ENCODE measurements at regions not wholly inside any gene's neighbourhood (a gene's known extent, or its start where the extent isn't known, plus 50 kb on each side); places are given as distances from the start of the nearest gene placed in this dataset.

DNA sequence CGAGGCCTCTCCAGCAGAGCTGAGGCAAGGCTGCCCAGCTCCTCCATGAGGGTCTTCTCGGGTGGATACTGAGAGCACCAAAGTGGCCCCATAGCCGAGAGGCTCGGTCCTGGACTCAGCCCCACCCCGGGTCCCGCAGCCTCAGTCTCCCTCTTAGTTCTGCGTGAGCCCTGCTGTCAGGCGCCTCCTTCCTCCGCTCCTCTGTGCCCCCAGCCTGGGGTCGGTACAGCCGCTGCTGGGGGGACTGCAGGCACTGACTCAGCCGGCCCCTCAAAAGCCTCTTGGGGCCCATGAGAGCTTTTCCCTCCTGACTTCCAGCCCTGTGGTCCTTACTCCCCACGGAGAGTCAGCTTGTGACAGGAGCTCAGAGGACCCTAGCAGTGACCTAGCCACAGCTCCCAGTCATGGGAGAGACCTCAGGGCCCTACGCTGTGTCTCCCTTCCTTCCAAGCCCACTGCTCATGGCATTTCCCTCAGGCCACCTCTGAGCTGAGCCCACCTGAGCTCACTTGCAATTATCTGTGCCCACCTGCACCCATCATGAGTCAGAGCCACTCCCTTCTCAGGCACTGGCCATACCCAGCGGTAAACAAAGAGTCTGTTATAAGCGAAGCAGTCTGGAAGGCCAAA lies 295.0 kb upstream of the RTL1 start:
- Histone ChIP-seq H3K9me3 (ENCODE audit: control insufficient read depth, insufficient read depth, low read length) (no peaks in the 10 kb centered on the region), H3K27me3 (ENCODE audit: control insufficient read depth, insufficient read depth, low read length) (no peaks in the 10 kb centered on the region), H3K4me1 (ENCODE audit: control insufficient read depth, insufficient read depth, low read length) (peaks cover 4% of the 10 kb centered on the region), H3K27ac (ENCODE audit: low read length) (no peak overlapping the region), H3K4me3 (ENCODE audit: low read length) (no peak overlapping the region), H3K36me3 (ENCODE audit: control insufficient read depth, insufficient read depth, low read length) (peaks cover under 1% of the 10 kb centered on the region; the same call in 1 of the 2 replicates)
- no CpG with 5 or more reads among the region's 16 CpGs for WGBS (ENCODE audit: insufficient coverage, insufficient read length)
- no peak for DNase-seq (ENCODE audit: low read depth, low spot score)

DNA sequence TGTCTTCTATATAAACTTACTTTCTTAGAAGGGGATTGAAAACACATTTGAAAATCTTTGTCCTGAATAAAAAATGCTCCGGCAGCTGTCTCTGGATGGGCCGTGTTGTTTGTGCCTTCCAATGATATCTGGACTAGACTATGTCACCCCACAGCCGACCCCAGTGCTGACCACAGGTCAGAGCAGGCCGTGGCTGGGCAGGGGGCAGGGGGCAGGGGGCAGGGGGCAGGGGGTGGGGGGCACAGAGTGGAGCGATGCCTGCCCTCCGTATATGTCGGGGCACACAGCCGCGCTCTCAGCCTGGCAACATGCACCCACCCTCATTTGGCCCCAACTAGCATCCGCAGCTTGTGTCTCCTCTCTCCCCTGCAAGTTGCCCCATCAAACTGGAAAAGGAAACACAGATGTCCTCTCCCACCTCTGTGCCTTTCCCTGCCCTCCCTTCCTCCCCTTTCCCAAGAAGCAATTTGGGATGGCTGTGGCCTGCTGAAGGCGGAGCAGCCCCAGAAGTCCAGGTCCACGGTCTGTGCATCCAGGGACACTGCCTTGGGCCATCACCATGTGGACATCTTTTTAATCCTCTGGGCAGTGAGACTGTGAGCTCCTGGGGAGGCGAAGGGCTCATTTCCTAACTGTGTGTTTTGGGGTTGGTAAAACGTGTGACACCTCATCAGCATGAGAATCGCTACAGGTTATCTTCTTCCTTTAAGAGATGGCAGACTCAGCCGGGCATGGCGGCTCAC lies 295.7 kb upstream of the RTL1 start:
- Histone ChIP-seq H3K27me3 (ENCODE audit: control insufficient read depth, insufficient read depth, low read length) (no peaks in the 10 kb centered on the region), H3K27ac (ENCODE audit: low read length) (no peak overlapping the region), H3K4me1 (ENCODE audit: control insufficient read depth, insufficient read depth, low read length) (peaks cover 3% of the 10 kb centered on the region), H3K36me3 (ENCODE audit: control insufficient read depth, insufficient read depth, low read length) (no peaks in the 10 kb centered on the region), H3K4me3 (ENCODE audit: low read length) (no peak overlapping the region), H3K9me3 (ENCODE audit: control insufficient read depth, insufficient read depth, low read length) (no peaks in the 10 kb centered on the region)
- no peak for DNase-seq (ENCODE audit: low read depth, low spot score)
- no CpG with 5 or more reads among the region's 17 CpGs for WGBS (ENCODE audit: insufficient coverage, insufficient read length)

DNA sequence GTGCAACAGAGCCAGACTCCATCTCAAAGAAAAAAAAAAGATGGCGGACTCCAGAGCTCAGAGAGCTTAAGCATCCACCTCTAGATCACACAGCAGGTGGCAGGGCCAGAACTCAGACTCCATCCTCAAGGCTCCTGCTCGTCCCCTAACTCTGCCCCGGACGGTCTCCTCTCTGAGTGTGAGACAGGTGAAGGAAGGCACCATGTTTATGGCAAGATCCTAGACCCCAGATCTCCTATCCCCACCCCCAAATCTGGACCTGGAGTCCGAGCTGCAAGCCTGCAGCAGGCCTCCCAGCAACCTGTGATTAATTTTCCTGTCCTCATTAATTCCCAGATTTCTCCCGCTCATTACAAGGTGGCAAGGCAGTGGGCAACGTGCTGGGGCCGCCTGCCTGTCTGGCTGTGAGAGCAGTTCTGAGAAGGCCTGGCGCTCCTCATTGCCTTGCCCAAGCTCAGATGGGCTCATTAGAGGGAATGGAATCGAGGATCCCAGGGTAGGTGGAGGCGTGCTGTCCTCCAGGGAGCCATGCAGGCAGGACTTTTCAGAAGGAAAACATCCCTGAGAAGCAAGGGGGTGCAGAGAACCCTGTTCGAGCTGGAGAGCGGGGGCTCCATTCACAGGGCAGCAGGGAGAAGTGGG lies 296.6 kb upstream of the RTL1 start:
- DNase-seq (ENCODE audit: low read depth, low spot score) = no peak
- Histone ChIP-seq H3K9me3 (ENCODE audit: control insufficient read depth, insufficient read depth, low read length) (no peaks in the 10 kb centered on the region), H3K27me3 (ENCODE audit: control insufficient read depth, insufficient read depth, low read length) (no peaks in the 10 kb centered on the region), H3K4me1 (ENCODE audit: control insufficient read depth, insufficient read depth, low read length) (peaks cover 1% of the 10 kb centered on the region), H3K4me3 (ENCODE audit: low read length) (no peak overlapping the region), H3K36me3 (ENCODE audit: control insufficient read depth, insufficient read depth, low read length) (no peaks in the 10 kb centered on the region), H3K27ac (ENCODE audit: low read length) (no peak overlapping the region)
- no CpG with 5 or more reads among the region's 13 CpGs for WGBS (ENCODE audit: insufficient coverage, insufficient read length)

DNA sequence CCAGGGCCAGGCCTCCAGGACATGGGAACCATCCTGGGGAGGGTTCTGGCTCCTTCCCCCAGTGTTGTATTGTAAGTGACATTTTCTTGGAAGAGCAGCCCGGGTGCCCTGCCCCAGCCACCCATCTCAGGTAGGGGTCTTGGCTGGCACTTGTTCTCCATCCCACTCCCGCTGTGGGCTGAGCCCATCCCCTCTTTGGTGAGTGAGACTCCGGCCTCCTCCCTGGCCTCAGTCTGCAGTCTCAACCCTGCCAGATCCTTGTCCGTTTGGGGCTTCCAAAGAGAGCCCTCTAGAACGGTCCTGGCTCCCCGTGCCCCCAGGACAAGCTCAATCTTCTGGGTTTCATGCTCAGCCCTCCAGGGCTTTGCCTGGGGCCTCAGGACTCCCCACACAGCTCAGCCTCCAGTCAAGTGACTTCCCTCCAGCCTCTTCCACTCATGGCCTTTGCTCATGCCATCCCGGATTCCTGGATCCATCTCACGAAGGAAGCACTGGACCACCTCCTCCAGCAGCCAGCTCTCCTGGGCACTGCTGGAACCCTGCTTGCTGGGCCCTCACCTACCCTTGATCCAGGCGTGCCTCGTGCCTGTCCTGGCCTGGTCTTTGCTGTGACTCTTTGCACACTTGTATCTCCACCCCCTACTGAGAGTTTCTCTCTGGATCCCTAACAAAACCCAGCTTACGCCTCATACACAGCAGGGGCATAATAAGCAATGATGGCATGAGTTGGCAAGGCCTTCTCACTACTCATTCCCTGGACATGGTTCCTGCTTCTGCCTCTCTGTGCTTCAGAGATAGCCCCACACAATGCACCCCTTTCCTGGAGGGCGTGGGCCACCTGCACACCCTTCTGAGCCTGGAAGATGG lies 297.4 kb upstream of the RTL1 start:
- H3K4me1 ChIP-seq (ENCODE audit: control insufficient read depth, insufficient read depth, low read length) = peaks cover 1% of the 10 kb centered on the region
- WGBS (ENCODE audit: insufficient coverage, insufficient read length) = no CpG with 5 or more reads among the region's 12 CpGs
- no peak for DNase-seq (ENCODE audit: low read depth, low spot score)
- no peaks in the 10 kb centered on the region for H3K27me3 ChIP-seq (ENCODE audit: control insufficient read depth, insufficient read depth, low read length)
- no peak overlapping the region for H3K27ac ChIP-seq (ENCODE audit: low read length)
- no peaks in the 10 kb centered on the region for H3K9me3 ChIP-seq (ENCODE audit: control insufficient read depth, insufficient read depth, low read length)
- no peak overlapping the region for H3K4me3 ChIP-seq (ENCODE audit: low read length)
- no peaks in the 10 kb centered on the region for H3K36me3 ChIP-seq (ENCODE audit: control insufficient read depth, insufficient read depth, low read length)

DNA sequence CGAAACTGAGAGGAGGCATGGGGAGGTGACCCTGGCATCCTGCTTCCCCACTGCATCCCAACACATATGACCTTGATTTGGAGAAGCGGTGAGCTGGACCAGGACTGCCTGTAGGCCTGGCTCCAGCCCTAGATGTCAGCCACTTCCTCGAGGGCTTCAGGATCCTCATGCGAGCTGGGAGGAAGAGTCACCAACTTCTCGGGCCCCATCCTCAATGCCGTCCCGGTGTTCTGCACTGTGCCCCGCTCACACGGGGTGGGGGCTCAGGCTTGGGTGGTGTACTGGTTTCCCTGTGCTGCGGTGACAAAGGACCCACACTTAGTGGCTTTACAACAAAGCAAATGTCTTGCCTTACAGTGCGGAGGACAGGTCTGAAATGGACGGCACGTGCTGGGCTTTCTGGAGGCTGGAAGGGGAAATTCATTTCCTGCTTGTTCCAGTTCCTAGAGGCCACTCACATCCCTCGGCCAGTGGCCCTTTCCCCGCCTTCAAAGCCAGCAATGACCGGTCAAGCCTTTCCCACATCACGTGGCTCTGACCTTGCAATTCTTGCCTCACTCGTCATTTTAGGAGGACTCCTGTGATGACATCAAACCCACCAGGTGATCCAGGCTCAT lies 298.1 kb upstream of the RTL1 start:
- H3K27ac ChIP-seq (ENCODE audit: low read length) = no peak overlapping the region
- no peaks in the 10 kb centered on the region for H3K36me3 ChIP-seq (ENCODE audit: control insufficient read depth, insufficient read depth, low read length)
- no peaks in the 10 kb centered on the region for H3K27me3 ChIP-seq (ENCODE audit: control insufficient read depth, insufficient read depth, low read length)
- no peak overlapping the region for H3K4me3 ChIP-seq (ENCODE audit: low read length)
- peaks cover 1% of the 10 kb centered on the region for H3K4me1 ChIP-seq (ENCODE audit: control insufficient read depth, insufficient read depth, low read length)
- H3K9me3 ChIP-seq (ENCODE audit: control insufficient read depth, insufficient read depth, low read length) = no peaks in the 10 kb centered on the region
- no CpG with 5 or more reads among the region's 18 CpGs for WGBS (ENCODE audit: insufficient coverage, insufficient read length)
- DNase-seq (ENCODE audit: low read depth, low spot score) = no peak

DNA sequence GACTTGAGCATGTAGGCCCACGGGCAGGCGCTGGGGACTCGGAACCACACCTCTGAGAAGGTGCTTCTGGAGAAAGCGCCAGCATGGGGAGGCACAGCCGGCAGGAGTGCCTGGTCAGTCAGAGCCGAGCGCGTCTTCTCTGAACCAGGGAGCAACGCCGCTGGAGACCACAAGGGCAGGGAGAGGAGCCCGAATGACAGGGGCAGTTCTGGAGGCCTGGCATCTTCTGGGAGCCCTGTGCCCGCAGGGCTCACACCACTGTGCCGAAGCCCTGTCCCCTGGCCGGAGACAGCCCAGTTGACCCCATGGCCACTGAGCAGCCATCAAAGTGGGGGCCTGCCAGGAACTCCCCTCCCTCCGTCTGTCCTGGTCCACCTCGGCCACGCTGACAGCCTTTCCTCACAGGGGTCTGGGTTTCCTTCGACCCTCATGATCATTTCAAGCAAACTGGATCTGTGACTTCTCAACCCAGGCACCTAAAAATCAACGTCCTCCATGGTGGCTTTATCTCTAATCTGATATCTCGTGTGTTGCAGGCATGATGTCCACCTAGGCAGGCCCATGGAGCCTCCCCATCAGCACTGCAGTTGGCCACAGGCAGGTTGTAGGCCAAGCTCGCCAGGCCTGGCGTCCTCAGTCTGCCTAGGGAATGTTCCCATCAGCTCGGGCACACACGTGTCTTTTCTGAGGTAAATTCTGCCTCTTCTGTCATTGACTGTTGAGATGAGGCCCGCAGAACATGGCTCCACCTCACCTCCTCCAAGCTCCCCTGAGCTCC lies 299.3 kb upstream of the RTL1 start:
- Histone ChIP-seq H3K36me3 (ENCODE audit: control insufficient read depth, insufficient read depth, low read length) (no peaks in the 10 kb centered on the region), H3K4me1 (ENCODE audit: control insufficient read depth, insufficient read depth, low read length) (no peaks in the 10 kb centered on the region; the same call in 1 of the 2 replicates), H3K27me3 (ENCODE audit: control insufficient read depth, insufficient read depth, low read length) (no peaks in the 10 kb centered on the region), H3K27ac (ENCODE audit: low read length) (no peak overlapping the region), H3K4me3 (ENCODE audit: low read length) (no peak overlapping the region), H3K9me3 (ENCODE audit: control insufficient read depth, insufficient read depth, low read length) (no peaks in the 10 kb centered on the region)
- no CpG with 5 or more reads among the region's 25 CpGs for WGBS (ENCODE audit: insufficient coverage, insufficient read length)
- DNase-seq (ENCODE audit: low read depth, low spot score) = no peak

DNA sequence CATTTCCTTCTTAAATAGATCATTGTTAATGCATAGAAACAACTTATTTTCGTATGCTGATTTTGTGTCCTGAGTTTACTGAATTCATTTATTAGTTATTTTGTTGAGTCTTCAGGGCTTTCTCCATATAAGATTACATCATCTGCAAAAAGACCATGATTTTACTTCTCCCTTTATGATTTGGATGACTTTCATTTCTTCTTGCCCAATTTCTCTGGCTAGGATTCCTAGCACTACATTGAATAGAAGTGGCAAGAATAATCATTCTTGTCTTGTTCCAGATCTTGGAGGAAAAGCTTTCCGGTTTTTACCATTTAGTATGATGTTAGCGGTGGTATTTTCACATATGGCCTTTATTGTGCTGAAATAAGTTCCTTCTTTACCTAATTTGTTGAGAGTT lies 303.0 kb upstream of the RTL1 start:
- H3K4me1 ChIP-seq (ENCODE audit: control insufficient read depth, insufficient read depth, low read length) = no peaks in the 10 kb centered on the region
- DNase-seq (ENCODE audit: low read depth, low spot score) = no peak
- H3K9me3 ChIP-seq (ENCODE audit: control insufficient read depth, insufficient read depth, low read length) = peaks cover 2% of the 10 kb centered on the region; the same call in 1 of the 2 replicates
- H3K4me3 ChIP-seq (ENCODE audit: low read length) = no peak overlapping the region
- no peaks in the 10 kb centered on the region for H3K27me3 ChIP-seq (ENCODE audit: control insufficient read depth, insufficient read depth, low read length)
- no peaks in the 10 kb centered on the region for H3K36me3 ChIP-seq (ENCODE audit: control insufficient read depth, insufficient read depth, low read length)
- no peak overlapping the region for H3K27ac ChIP-seq (ENCODE audit: low read length)
- no CpG with 5 or more reads among the region's 3 CpGs for WGBS (ENCODE audit: insufficient coverage, insufficient read length)

DNA sequence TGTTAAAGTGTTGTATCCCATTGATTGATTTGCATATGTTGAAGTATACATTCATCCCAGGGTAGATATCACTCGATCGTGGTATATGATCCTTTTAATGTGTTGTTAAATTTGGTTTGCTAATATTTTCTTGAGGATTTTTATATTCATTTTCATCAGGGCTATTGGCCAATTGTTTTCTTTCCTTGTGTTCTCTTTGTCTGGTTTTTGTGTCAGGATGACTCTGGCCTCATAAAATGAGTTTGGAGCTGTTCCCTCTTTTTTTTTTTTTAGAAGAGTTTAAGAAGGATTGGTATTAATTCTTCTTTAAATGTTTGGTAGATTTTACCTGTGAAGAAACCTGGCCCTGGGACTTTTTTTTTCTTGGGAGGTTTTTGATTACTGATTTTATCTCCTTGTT lies 303.5 kb upstream of the RTL1 start:
- Histone ChIP-seq H3K4me1 (ENCODE audit: control insufficient read depth, insufficient read depth, low read length) (no peaks in the 10 kb centered on the region), H3K36me3 (ENCODE audit: control insufficient read depth, insufficient read depth, low read length) (no peaks in the 10 kb centered on the region)
- no CpG with 5 or more reads among the region's 2 CpGs for WGBS (ENCODE audit: insufficient coverage, insufficient read length)

DNA sequence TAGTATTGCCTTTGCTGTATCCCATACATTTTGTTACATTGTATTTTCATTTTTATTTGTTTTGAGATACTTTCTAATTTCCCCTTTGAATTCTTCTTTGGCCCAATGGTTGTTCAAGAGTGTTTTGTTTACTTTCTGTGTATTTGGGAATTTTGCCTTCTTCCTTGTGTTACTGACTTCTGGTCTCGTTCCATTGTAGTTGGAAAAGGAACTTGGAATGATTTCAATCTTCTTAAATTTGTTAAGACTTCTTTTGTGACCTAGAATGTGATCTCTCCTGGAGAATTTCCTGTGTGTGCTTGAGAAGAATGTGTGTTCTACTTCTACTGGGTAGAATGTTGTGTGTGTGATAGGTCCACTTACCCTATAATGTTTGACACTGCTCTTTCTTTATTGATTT lies 304.4 kb upstream of the RTL1 start:
- H3K36me3 ChIP-seq (ENCODE audit: control insufficient read depth, insufficient read depth, low read length) = no peaks in the 10 kb centered on the region
- WGBS (ENCODE audit: insufficient coverage, insufficient read length) = no CpG with 5 or more reads among the region's 1 CpG
- no peak for DNase-seq (ENCODE audit: low read depth, low spot score)
- no peaks in the 10 kb centered on the region for H3K27me3 ChIP-seq (ENCODE audit: control insufficient read depth, insufficient read depth, low read length)
- H3K4me1 ChIP-seq (ENCODE audit: control insufficient read depth, insufficient read depth, low read length) = no peaks in the 10 kb centered on the region
- no peak overlapping the region for H3K4me3 ChIP-seq (ENCODE audit: low read length)
- peaks cover 2% of the 10 kb centered on the region; the same call in 1 of the 2 replicates for H3K9me3 ChIP-seq (ENCODE audit: control insufficient read depth, insufficient read depth, low read length)
- no peak overlapping the region for H3K27ac ChIP-seq (ENCODE audit: low read length)

More for the DNA sequence above, 303.5 kb upstream of the RTL1 start:
- DNase-seq (ENCODE audit: low read depth, low spot score) = no peak
- Histone ChIP-seq H3K4me3 (ENCODE audit: low read length) (no peak overlapping the region), H3K9me3 (ENCODE audit: control insufficient read depth, insufficient read depth, low read length) (peaks cover 2% of the 10 kb centered on the region; the same call in 1 of the 2 replicates), H3K27ac (ENCODE audit: low read length) (no peak overlapping the region), H3K27me3 (ENCODE audit: control insufficient read depth, insufficient read depth, low read length) (no peaks in the 10 kb centered on the region)
